ENCODE measurements at regions not wholly inside any gene's neighbourhood (a gene's known extent, or its start where the extent isn't known, plus 50 kb on each side); places are given as distances from the start of the nearest gene placed in this dataset.

DNA sequence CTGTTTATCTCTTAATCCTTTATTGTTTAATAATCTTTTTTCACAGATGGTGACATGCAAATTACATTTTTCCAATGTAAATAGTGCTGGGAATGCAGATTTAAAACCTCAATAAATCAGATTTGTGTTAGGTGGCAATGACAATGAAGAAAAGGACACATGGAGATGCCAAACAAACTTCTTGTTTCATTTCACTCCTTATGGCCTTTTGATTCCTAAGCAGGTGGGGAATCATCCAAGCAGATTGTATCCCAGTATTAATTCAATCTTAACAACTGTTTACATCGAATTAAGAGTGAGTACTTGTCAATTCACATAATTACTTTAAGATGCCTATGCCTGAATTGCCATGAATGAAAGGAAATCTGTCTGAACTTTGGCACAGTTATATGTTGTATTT, 98.9 kb upstream of the RGS18 start:
- 0% methylated on average over 1 of the region's 1 CpG for WGBS (ENCODE audit: insufficient coverage, low coverage, low lambda C conversion rate, missing lambda C conversion rate)

DNA sequence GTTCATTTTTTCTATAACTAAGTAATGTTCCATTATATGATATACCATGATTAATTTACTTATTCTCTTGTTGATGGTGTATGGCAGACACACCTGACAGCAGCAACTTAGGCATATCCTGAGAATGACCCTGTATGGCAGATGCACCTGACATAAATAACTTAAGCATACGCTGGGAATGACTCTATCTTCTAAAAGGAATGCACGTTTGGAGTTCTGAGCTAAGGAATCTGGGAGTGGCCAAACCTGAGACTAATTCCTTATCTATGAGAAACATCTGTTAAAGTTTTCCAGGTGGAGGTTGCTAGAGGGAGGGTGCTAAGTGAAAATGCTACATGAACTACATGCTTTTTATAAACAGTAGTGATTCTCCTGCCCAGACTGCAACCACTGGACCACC, 96.7 kb upstream of the RGS18 start:
- ATAC-seq: no peak

More for the DNA sequence above, 98.9 kb upstream of the RGS18 start:
- Histone ChIP-seq H3K27me3 (no peaks in the 10 kb centered on the region), H3K27ac (no peak overlapping the region), H3K36me3 (no peaks in the 10 kb centered on the region), H3K9me3 (no peaks in the 10 kb centered on the region), H3K4me1 (no peaks in the 10 kb centered on the region), H3K4me3 (no peak overlapping the region)
- intact Hi-C loops (cut with DNase I): no loop called here
- TF ChIP-seq, protein P1, sequence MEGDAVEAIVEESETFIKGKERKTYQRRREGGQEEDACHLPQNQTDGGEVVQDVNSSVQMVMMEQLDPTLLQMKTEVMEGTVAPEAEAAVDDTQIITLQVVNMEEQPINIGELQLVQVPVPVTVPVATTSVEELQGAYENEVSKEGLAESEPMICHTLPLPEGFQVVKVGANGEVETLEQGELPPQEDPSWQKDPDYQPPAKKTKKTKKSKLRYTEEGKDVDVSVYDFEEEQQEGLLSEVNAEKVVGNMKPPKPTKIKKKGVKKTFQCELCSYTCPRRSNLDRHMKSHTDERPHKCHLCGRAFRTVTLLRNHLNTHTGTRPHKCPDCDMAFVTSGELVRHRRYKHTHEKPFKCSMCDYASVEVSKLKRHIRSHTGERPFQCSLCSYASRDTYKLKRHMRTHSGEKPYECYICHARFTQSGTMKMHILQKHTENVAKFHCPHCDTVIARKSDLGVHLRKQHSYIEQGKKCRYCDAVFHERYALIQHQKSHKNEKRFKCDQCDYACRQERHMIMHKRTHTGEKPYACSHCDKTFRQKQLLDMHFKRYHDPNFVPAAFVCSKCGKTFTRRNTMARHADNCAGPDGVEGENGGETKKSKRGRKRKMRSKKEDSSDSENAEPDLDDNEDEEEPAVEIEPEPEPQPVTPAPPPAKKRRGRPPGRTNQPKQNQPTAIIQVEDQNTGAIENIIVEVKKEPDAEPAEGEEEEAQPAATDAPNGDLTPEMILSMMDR (IDR thresholded peaks at IDR 0.05): no peak
- no peak for TF ChIP-seq POLR2A (IDR thresholded peaks at IDR 0.05)
- ATAC-seq (no peak), DNase-seq (no peak)

GRCh38 chr1:192065087-192065486, 93.2 kb upstream of the RGS18 start:
- Histone ChIP-seq H3K9me3 (no peaks in the 10 kb centered on the region), H3K27me3 (no peaks in the 10 kb centered on the region), H3K36me3 (no peaks in the 10 kb centered on the region), H3K27ac (no peak overlapping the region), H3K4me3 (no peak overlapping the region), H3K4me1 (no peaks in the 10 kb centered on the region)
- intact Hi-C loops (cut with DNase I): no loop called here
- no peak for ATAC-seq
- TF ChIP-seq POLR2A (IDR thresholded peaks at IDR 0.05): no peak
- TF ChIP-seq, protein P1 (IDR thresholded peaks at IDR 0.05): no peak
- 57% methylated on average over 3 of the region's 3 CpGs for WGBS (ENCODE audit: insufficient coverage, low coverage, low lambda C conversion rate, missing lambda C conversion rate)
- no peak for DNase-seq

More for the DNA sequence above, 96.7 kb upstream of the RGS18 start:
- no peaks in the 10 kb centered on the region for H3K4me1 ChIP-seq
- WGBS (ENCODE audit: insufficient coverage, low coverage, low lambda C conversion rate, missing lambda C conversion rate): 28% methylated on average over 2 of the region's 2 CpGs
- DNase-seq: no peak
- no peaks in the 10 kb centered on the region for H3K27me3 ChIP-seq
- H3K36me3 ChIP-seq: no peaks in the 10 kb centered on the region
- no peak overlapping the region for H3K27ac ChIP-seq
- H3K4me3 ChIP-seq: no peak overlapping the region
- TF ChIP-seq POLR2A (IDR thresholded peaks at IDR 0.05): no peak
- TF ChIP-seq, protein P1 (IDR thresholded peaks at IDR 0.05): no peak
- intact Hi-C loops (cut with DNase I): no loop called here
- no peaks in the 10 kb centered on the region for H3K9me3 ChIP-seq

DNA sequence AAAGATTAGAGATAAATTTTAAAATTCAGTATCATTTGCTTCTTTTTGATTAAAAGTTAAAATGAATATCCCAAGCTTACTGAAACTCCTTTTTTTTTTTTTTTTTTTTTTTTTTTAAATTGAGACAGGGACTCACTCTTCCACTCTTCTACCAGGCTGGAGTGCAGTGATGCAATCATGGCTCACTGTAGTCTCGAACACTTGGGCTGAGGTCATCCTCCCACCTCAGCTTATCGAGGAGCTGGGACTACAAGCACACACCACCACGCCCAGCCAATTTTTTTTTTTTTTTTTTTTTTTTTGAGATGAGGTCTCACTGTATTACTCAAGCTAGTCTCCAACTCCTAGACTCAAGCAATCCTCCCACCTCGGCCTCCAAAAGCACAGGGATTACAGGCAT, 92.1 kb upstream of the RGS18 start:
- intact Hi-C loops (cut with DNase I): no loop called here
- no peak for DNase-seq
- Histone ChIP-seq H3K4me1 (no peaks in the 10 kb centered on the region), H3K27ac (no peak overlapping the region), H3K9me3 (no peaks in the 10 kb centered on the region), H3K27me3 (no peaks in the 10 kb centered on the region), H3K36me3 (no peaks in the 10 kb centered on the region), H3K4me3 (no peak overlapping the region)
- WGBS (ENCODE audit: insufficient coverage, low coverage, low lambda C conversion rate, missing lambda C conversion rate): 23% methylated on average over 4 of the region's 4 CpGs
- TF ChIP-seq POLR2A (IDR thresholded peaks at IDR 0.05): no peak
- TF ChIP-seq, protein P1 (IDR thresholded peaks at IDR 0.05): no peak
- no peak for ATAC-seq

DNA sequence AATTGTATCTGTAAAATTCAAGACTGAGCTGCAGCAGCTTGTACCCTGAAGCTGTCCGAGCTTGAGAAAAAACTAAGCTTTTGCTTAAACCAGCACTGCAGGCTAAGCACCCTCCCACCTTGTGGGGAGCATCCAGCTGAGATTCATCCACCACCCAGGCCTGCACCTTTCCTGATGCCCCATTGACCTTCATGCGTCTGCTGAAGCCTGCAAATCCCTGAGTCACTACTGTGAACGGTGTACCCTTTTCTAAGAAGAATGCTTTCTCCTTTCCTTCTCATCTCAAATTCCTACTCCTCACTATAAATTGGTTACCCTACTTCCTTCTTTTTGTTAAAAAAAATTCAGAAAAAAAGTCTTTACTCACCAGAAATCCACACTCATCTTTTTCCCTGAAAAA, 90.9 kb upstream of the RGS18 start:
- Histone ChIP-seq H3K4me3 (no peak overlapping the region), H3K27ac (no peak overlapping the region), H3K9me3 (no peaks in the 10 kb centered on the region), H3K27me3 (no peaks in the 10 kb centered on the region), H3K4me1 (no peaks in the 10 kb centered on the region), H3K36me3 (no peaks in the 10 kb centered on the region)
- ATAC-seq (no peak), DNase-seq (no peak)
- intact Hi-C loops (cut with DNase I): no loop called here
- WGBS (ENCODE audit: insufficient coverage, low coverage, low lambda C conversion rate, missing lambda C conversion rate): 42% methylated on average over 3 of the region's 3 CpGs
- TF ChIP-seq, protein P1 (IDR thresholded peaks at IDR 0.05): no peak
- TF ChIP-seq POLR2A (IDR thresholded peaks at IDR 0.05): no peak
